Inflammatory macrophage treated with lipopolysaccharide for 1 hour (primary cell): ENCODE measurements at regions not wholly inside any gene's neighbourhood (a gene's known extent, or its start where the extent isn't known, plus 50 kb on each side); places are given as distances from the start of the nearest gene placed in this dataset.
"Not testable (repeated sequence)": the region's sequence is repeated elsewhere in the genome, so short reads cannot be mapped to it uniquely, and the experiment has no call there.

Source experiments
- DNase-seq, 2 donors: peaks; one replicate each; pipeline ENCODE4 v3.0.0-alpha.2; 2020 to 2022

DNA sequence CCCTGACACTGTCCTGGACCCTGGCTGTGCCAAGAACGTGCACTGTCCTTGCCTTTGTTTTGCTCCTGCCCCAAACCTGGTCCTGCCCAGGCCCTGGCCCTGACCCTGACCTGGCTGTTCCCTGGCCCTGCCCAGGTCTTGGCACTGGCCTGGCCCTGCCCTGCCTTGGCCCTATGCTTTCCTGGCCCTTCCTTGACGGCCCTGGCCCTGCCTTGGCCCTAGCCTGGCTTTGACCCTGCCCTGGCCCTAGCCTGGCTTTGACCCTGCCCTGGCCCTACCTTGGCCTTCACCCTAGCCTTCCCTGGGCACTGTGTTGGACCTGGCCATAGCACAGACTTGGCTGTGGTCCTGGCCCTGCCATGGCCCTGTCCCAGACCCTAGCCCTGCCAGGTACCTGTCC, 252.9 kb downstream of the TP53TG3F start:
- DNase-seq = not testable (repeated sequence)

DNA sequence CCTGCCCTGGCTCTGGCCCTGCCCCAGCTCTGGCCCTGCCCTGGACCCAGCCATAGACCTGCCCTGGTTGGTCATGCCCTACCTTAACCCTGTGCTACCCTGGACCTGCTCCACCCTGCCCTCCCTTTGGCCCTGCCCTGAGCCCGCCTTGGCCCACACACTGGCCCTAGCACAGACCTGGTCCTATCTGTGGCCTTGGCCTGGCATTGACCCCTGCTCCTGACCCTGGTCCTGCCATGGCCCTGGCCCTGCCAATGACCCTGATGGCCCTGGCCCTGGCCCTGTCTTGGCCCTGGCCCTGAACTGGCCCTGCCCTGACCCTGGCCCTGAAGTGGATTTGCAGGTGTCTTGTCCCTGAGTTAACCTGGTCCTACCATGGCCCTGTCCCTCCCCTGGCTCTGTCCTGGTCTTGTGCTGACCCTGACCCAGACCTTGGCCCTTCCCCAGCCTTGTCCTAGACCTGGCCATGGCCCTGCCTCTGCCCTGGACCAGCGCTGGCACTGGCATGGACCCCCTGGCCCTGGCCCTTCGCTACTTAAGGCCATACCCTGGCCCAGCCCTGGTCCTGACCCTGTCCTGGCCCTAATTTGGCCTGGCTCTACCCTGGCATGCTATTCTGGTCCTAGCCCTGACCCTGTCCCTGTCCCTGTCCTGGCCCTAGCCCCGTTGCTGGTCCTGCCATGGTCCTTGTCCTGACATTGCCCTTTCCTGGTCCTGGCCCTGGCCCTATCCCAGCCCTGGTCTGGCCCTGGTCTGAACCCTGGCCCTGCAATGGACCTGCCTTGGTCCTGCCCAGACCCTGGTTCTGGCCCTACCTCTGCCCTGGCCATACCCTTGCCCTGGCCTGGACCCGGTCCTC, 253.7 kb downstream of the TP53TG3F start:
- DNase-seq = not testable (repeated sequence)

DNA sequence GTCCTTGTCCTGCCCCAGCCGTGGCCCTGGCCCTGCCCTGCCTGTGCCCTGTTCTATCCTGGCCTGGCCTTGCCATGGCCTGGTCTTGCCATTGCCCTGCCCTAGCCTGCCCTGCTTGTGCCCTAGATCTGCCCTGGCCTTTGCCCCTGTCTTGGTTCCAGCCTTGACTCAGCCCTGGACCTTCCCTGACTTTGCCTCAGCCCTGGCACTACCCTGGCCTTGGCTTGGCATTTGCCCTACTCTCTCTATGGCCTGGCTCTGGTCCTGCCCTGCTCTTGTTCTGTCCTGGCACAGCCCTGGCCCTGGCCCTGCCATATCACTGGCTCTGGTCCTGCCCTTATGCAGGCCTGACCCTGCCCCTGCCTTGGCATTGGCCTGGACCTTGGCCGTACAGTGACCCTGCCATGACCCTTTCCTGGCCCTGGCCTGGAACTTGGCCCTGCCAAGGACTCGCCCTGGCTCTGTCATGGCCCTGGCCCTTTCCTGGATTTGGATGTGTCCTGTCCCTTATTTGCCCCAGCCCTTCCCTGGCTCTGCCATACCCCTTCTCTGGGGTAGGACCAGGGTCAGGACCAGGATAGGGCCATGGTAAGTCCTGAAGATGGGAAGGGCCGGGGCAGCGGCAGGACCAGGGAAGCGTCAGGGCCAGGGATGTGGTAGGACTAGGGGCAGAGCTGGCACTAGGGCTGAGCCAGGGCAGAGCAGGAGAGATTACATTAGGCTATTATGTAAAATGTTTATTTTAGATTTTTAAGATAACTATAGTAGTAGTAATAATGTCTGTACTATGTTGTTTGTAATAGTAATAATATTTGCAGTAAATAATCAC, 254.5 kb downstream of the TP53TG3F start:
- not testable (repeated sequence) for DNase-seq

DNA sequence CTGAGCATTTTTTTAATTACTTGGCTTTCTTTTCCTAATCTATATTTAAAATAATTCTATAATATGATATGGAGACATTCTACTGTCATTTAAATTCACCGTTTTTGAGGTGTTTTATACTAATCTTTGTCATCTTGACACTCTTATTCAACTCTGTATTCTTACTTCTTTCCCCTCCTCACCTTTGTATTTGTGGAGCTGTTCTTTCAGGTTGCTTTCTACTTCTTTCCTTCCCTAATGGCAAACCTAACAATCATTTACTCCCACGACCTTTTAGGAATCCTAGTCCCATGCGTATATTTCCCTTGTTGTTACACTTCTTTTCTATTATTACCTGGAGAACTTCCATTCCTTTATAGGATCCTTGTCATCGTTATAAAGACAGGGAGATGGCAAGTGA, 271.8 kb downstream of the TP53TG3F start:
- DNase-seq = not testable (repeated sequence)

DNA sequence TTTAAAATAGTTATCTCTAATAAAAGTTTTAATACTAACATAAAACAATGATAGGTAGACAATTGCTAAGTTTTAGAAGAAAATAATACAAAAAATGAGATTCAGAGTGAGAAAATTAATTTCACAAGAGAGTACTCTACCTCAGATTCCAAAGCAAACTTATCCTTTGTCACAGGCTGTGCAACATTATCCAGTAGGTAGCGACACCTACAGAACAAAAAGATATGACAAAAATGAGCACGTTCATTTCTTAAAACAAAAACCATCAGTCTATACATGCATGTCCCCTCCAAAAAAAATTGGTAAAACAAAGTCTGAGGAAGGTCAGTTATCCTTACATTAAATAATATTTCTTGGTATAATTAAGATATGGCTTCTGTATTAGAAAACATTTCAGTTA, 275.2 kb downstream of the TP53TG3F start:
- DNase-seq = not testable (repeated sequence)

DNA sequence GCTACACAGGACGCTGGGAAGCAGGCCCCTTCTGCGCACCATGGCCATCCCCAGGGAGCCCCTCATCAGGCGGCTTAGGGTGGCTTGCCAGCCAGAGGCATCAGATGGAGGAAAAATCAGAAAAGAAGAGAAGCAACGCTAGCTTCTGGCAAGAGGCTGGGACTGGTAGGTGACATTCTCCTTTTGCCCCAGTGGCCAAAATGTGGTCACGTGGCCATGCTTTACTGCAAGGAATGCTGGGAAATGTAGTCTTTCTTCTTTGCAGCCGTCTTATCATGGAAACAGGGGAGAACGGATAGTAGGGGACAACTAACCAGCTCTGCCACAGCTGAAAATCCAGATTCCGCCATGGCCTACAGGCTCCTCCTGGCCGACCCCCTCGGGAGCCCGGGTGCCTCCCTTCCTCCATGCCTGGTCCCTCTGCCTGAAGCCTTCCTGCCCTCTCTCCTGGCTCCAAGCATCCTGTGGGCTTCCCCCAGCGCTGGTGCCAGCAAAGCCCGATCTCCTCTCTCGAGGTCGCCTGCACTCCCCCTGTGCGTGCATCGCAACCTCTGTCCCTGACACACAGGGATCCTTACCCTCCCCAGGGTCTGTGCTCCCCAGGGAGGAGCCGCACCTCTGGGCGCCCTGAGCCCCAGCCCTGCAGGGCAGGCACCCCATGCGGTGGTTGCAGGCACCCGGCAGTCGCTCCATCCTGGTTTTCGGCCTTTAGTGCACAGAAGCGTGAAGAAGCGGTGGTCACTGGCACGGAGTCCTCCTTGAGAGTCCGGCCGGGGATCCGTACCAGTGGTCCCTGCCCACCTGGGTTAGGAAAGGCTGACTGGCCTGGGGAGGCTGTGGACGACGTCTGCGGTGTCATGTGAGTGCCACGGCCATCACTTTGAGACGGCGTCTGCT, 307.7 kb downstream of the TP53TG3F start:
- DNase-seq = not testable (repeated sequence)

DNA sequence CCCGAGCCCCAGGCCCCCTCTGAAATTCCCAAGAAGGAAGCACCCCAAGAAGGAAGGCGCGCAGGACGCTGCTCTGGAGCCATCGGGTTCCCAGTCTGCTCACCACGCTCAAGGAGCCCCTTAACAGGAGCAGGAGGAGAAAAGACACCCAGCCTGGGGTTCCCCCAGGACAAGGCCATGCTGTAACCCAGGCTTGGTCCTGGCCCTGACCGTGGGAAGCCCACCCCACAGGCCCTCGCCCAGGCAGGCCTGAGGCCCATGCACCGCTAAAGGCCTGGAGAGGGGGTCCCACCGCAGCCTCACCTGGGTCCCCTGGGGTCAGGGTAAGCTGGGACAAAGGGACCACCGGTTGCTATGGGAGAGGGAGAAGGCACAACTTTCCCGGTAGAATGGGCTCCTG, 309.3 kb downstream of the TP53TG3F start:
- not testable (repeated sequence) for DNase-seq

DNA sequence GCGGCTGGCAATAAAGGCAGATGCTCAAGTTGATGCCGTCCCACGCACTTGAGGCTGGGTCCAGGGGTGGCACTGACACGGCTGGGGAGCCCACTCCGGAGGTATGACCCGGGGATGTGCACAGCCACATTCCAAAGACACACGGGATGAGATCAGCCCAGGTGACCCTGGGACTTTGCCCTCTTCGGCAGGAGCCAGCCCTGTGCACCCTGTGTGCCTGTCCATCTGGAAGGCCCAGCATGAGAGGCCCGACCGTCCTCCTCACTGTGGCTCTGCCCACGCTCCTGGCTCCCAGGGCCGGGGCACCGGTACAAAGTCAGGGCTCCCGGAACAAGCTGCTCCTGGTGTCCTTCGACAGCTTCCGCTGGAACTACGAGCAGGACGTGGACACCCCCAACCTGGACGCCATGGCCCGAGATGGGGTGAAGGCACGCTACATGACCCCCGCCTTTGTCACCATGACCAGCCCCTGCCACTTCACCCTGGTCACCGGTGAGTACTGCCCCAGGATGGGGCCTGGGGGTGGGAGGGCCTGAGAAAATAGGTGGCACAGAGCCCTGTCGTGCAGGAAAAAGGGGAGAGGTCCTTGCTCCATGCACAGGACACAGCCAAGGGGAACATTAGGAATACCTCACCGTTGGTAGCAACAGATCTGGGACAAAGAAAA, 309.9 kb downstream of the TP53TG3F start:
- not testable (repeated sequence) for DNase-seq

DNA sequence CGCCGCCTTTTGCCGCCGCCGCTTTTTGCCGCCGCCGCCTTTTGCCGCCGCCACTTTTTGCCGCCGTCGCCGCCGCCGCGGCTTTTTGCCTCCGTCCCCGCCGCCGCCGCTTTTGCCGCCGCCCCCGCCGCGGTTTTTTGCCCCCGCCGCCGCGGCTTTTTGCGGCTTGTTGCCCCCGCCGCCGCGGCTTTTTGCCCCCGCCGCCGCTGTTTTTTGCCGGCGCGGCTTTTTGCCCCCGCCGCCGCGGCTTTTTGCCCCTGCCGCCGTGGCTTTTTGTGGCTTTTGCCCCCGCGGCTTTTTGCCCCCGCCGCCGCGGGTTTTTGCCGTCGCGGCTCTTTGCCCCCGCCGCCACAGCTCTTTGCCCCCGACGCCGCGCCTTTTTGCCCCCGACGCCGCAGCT, 311.1 kb downstream of the TP53TG3F start:
- not testable (repeated sequence) for DNase-seq

DNA sequence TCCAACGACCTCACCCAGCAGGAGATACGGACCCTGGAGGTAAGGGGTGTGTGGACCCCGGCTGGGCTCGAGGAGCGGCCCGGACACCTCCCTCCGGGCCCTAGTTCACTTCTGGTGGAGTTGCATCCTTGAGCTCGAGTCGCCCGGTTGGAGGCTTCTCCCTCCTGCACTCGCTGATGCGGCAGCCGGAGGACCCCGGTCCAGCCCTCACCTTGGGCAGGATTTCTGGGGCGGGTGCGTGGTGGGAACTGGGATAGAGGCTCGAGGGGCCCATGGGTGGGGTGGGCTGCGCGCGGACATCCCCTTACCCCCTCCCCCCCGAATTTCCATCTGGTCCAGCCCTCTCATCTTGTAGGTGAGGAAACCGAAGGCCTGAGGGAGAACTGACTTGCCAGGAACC, 311.8 kb downstream of the TP53TG3F start:
- DNase-seq = not testable (repeated sequence)

DNA sequence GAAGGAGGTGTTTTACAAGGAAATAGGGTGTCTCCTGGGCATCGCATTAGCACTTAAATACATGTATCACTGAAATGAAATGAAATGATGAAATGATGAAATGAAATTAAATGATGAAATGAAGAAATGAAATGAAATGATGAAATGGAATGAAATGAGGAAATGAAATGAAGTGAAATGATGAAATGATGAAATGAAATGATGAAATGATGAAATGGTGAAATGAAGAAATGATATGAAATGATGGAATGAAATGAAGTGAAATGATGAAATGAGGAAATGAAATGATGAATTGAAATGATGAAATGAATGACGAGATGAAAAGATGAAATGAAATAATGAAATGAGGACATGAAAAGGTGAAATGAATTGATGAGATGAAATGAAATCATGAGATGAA, 314.6 kb downstream of the TP53TG3F start:
- DNase-seq = not testable (repeated sequence)

DNA sequence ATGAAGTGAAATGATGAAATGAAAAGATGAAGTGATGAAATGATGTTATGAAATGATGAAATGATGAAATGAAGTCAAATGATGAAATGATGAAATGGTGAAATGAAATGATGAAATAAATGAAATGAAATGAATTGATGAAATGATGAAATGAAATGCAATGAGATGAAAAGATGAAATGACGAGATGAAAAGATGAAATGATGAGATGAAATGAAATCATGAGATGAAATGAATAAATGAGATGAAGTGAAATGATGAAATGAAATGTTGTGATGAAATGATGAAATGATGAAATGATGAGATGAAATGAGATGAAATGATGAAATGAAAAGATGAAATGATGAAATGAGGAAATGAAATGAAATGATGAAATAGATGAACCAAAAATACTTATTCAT, 315.3 kb downstream of the TP53TG3F start:
- not testable (repeated sequence) for DNase-seq

DNA sequence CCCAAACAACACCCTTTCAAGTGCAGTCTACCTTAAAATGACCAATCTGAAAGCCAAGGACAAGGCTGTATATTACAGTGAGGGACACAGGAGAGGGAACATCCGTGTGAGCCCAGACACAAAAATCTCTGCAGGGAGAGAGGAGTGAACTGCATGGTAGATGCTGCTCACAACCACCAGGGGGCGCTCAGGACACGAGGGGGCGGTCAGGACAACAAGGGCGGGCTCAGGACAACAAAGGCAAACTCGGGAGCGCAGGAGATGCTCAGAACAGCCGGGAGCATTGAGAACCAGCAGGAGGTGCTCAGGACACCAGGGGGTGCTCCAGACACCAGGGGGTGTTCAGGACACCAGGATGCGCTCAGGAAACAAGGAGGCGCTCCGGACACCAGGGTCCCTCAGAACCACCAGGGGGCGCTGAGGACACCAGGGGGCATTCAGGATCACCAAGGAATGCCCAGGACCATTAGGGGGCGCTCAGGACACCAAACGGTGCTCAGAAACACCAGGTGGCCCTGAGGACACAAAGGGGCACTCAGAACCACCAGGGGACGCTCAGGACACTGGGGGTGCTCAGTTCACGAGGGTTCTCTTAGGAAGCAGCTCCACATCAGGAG, 357.0 kb downstream of the TP53TG3F start:
- not testable (repeated sequence) for DNase-seq

DNA sequence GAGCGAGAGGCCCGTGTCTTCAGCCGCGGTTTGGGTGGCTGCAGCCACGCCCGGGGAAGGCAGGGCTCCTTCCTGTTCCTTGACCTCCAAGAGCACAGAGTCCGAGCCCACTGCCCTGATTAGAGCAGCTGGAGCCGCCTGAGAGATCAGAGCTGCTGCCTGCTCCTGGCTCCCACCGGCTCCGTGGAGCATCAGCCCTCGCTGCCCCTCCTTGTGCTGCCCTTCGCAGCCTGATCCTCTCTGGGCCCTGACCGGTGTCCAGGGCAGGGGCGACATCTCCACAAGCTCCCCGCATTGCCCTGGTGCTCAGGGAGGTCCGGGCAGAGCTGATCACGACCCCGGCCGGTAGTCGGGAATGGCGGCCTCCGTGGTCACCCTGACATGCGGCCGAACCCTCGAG, 365.3 kb downstream of the TP53TG3F start:
- DNase-seq = not testable (repeated sequence)

DNA sequence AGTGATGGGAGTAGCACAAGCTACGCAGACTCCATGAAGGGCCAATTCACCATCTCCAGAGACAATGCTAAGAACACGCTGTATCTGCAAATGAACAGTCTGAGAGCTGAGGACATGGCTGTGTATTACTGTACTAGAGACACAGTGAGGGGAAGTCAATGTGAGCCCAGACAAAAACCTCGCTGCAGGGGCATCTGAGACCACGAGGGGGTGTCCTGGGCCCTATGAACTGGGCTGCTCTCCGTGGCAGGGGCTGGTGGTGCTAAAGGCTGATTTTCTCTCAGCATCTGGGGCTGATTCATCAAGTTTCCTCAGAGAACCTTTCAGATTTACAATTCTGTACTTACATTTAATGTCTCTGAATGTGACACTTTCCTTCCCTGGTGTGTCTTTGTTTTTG, 368.1 kb downstream of the TP53TG3F start:
- DNase-seq = not testable (repeated sequence)

DNA sequence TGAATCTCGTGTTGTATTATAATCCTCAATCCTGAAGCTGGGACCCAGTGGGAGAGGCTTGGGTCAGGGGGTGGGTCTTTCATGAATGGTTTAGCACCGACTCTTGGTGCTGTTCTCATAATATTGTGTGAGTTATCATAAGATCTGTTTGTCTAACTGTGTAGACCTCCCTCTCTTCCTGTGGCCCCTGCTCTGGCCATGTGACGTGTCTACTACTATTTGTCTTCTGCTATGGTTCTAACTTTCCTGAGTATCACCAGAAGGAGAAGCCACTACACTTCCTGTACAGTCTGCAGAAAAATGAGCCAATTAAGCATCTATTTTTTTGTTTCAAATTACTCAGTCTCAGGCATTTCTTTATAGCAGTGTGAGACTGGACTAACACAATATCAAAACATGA, 379.7 kb downstream of the TP53TG3F start:
- not testable (repeated sequence) for DNase-seq

DNA sequence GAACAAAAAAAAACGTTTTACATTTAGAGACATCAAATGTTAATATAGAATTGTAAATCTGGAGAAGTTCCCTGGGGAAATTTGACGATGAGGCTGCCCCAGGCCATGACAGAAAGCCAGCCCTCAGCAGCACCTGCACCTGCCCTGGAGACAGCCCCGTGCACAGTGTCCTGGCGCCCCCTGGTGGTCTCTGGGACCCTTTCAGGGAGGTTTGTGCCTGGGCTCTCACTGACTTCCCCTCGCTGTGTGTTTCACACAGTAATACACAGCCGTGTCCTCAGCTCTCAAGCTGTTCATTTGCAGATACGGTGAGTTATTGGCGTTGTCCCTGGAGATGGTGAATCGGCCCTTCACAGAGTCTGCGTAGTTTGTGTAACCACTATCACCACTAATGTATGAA, 385.1 kb downstream of the TP53TG3F start:
- not testable (repeated sequence) for DNase-seq
